ENCODE measurements at regions not wholly inside any gene's neighbourhood (a gene's known extent, or its start where the extent isn't known, plus 50 kb on each side); places are given as distances from the start of the nearest gene placed in this dataset.

GRCh38 chr16:50881956-50882355 is 140.1 kb downstream of the CYLD start:
- H3K4me1 Mint-ChIP-seq (ENCODE audit: unreplicated experiment): peaks cover 4% of the 10 kb centered on the region
- no peaks in the 10 kb centered on the region for H3K9me3 Mint-ChIP-seq
- no peak overlapping the region for H3K4me3 Mint-ChIP-seq
- H3K27ac Mint-ChIP-seq: no peak overlapping the region
- TF ChIP-seq CTCF (conservative IDR thresholded peaks at IDR 0.05): no peak
- H3K27me3 Mint-ChIP-seq: peaks cover 38% of the 10 kb centered on the region
- H3K36me3 Mint-ChIP-seq: no peaks in the 10 kb centered on the region
- DNase-seq (ENCODE audit: extremely low spot score, unreplicated experiment): no peak

- peaks cover 4% of the 10 kb centered on the region for H3K4me1 Mint-ChIP-seq (ENCODE audit: unreplicated experiment)
- no peak overlapping the region for H3K4me3 Mint-ChIP-seq
- DNase-seq (ENCODE audit: extremely low spot score, unreplicated experiment): no peak
- no peaks in the 10 kb centered on the region for H3K36me3 Mint-ChIP-seq
- no peaks in the 10 kb centered on the region for H3K9me3 Mint-ChIP-seq
- H3K27me3 Mint-ChIP-seq: peaks cover 35% of the 10 kb centered on the region
- no peak overlapping the region for H3K27ac Mint-ChIP-seq
- TF ChIP-seq CTCF (conservative IDR thresholded peaks at IDR 0.05): no peak
These were observed 139.5 kb downstream of the CYLD start for GRCh38 chr16:50881331-50881830.

GRCh38 chr16:50880926-50881325 is 139.0 kb downstream of the CYLD start:
- no peaks in the 10 kb centered on the region for H3K36me3 Mint-ChIP-seq
- no peak overlapping the region for H3K27ac Mint-ChIP-seq
- no peaks in the 10 kb centered on the region for H3K9me3 Mint-ChIP-seq
- no peak for TF ChIP-seq CTCF (conservative IDR thresholded peaks at IDR 0.05)
- no peak overlapping the region for H3K4me3 Mint-ChIP-seq
- no peak for DNase-seq (ENCODE audit: extremely low spot score, unreplicated experiment)
- peaks cover 35% of the 10 kb centered on the region for H3K27me3 Mint-ChIP-seq
- H3K4me1 Mint-ChIP-seq (ENCODE audit: unreplicated experiment): peaks cover 4% of the 10 kb centered on the region

GRCh38 chr16:50879873-50880695 is 138.2 kb downstream of the CYLD start:
- no peak overlapping the region for H3K4me3 Mint-ChIP-seq
- peaks cover 34% of the 10 kb centered on the region for H3K27me3 Mint-ChIP-seq
- H3K9me3 Mint-ChIP-seq: no peaks in the 10 kb centered on the region
- H3K27ac Mint-ChIP-seq: no peak overlapping the region
- peaks cover 4% of the 10 kb centered on the region for H3K4me1 Mint-ChIP-seq (ENCODE audit: unreplicated experiment)
- H3K36me3 Mint-ChIP-seq: no peaks in the 10 kb centered on the region
- DNase-seq (ENCODE audit: extremely low spot score, unreplicated experiment): no peak
- TF ChIP-seq CTCF (conservative IDR thresholded peaks at IDR 0.05): no peak

GRCh38 chr16:50878966-50879615 is 137.2 kb downstream of the CYLD start:
- H3K4me3 Mint-ChIP-seq: no peak overlapping the region
- H3K9me3 Mint-ChIP-seq: no peaks in the 10 kb centered on the region
- no peak for DNase-seq (ENCODE audit: extremely low spot score, unreplicated experiment)
- no peak overlapping the region for H3K27ac Mint-ChIP-seq
- peaks cover 4% of the 10 kb centered on the region for H3K4me1 Mint-ChIP-seq (ENCODE audit: unreplicated experiment)
- TF ChIP-seq CTCF (conservative IDR thresholded peaks at IDR 0.05): no peak
- peaks cover 31% of the 10 kb centered on the region for H3K27me3 Mint-ChIP-seq
- no peaks in the 10 kb centered on the region for H3K36me3 Mint-ChIP-seq

Measured in type B pancreatic cell (in vitro differentiated cells).